NCI-H1930 (cell line): ENCODE measurements at regions not wholly inside any gene's neighbourhood (a gene's known extent, or its start where the extent isn't known, plus 50 kb on each side); places are given as distances from the start of the nearest gene placed in this dataset.
"Not testable (repeated sequence)": the region's sequence is repeated elsewhere in the genome, so short reads cannot be mapped to it uniquely, and the experiment has no call there.

Experiments used
- DNase-seq, 2 experiments: peaks; one replicate each; lab custom pipeline; 2025; lab: John Stamatoyannopoulos, UW

GRCh38 chr4:187666697-187667494, 328.7 kb upstream of the ZFP42 start:
- no peak for DNase-seq

DNA sequence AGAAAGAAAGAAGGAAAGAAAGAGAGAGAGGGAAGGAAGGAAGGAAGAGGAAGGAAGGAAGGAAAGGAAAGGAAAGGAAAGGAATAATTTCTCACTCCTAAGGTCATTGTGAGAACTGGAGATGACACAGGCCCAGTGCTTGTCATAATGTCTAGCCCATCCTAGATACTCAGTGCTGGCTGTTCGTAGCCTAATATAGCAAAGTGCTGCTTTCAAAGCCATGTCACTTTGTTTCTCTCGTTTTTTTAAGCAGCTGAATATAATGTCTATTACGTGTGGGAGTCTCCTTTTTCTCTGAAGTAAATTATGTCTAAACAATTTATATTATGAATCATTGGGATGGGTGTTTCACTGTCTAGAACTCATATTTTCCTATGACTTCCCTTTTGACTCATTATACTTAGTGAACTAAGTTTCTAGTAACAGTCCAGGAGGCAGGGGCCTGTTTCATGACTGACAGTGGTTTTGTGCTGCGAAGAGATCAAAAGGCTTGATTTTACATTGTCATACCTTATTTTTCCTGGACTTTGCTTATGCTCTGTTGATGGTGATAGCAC, 327.0 kb upstream of the ZFP42 start:
- no peak for DNase-seq

GRCh38 chr4:187671521-187671920, 324.1 kb upstream of the ZFP42 start:
- DNase-seq = not testable (repeated sequence)

DNA sequence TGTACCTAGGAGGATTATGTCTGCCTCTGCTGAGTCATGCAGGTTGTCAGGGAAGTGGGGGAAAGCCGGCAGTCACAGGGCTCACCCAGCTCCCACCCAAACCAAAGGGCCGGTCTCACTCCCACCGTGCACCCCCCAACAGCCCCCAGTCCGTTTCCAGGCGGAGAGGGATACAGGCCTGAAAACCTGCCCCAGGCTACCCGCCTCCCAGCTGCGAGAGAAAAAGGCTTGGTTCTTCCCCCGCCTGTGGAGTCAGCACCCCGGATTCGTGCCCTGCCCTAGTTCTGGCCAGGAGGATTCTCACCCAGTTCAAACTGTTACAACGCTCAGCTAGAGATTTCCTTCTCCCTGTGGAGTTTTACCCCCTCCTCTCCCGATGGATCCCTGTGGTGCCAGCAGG, 323.6 kb upstream of the ZFP42 start:
- DNase-seq = not testable (repeated sequence)

DNA sequence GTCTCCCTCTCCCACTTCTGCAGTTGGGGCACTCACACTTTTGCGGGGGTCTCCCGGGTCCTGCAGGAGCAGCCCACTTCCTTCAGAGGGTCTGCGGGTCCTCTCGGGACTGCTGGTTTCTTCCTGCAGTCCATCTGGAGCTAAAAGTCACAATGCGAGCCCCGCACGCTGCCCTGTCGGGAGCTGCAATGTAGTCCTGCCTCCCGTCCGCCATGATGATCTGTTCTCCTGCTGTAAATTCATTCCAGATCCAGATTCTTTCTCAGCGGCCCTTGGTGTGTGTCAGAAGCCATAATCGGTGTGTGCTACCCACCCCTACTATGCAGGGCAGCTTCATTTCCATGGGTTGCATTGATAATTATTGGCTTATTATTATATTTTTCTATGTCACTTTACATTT, 323.0 kb upstream of the ZFP42 start:
- DNase-seq = not testable (repeated sequence)

DNA sequence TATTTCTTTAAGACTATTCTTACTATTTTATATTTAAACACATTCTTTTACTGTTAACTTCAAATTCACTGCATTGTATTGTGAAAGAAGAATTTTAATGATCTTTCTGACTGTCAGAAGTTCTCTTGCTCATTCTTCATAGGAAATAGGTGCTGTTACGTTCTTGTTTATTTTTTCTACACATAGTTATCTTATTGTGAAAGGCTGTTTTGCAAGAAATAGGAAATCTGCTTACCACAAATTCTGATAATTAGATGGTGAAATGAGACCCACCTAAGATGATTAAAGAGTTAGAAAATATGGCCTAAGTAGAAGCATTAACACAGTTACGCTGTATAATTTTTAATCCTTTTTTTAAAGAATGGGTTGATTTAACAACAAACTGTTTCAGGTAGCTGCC, 316.1 kb upstream of the ZFP42 start:
- DNase-seq = no peak

DNA sequence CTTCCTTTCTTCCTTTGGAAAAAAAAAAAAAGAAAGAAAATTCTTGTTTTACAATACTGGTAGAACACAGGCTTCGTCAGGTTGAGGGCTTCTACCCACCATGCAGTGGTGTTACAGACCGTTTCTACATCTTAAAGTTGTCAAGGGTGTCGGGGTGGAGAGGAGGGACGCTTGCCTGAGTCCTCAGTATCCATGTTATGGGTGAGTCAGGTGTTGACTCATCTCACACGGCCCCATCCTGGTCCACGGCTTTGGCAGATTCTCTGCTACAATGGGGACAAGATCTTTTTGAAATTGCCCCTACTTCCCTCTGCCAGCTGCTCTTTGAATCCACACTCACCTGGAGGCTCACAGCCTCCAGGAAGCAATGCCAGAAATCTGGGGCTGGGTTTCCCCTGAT, 310.3 kb upstream of the ZFP42 start:
- no peak for DNase-seq

GRCh38 chr4:187687697-187688096, 307.9 kb upstream of the ZFP42 start:
- DNase-seq = peak in 1 of 2 experiments; percentile 42

DNA sequence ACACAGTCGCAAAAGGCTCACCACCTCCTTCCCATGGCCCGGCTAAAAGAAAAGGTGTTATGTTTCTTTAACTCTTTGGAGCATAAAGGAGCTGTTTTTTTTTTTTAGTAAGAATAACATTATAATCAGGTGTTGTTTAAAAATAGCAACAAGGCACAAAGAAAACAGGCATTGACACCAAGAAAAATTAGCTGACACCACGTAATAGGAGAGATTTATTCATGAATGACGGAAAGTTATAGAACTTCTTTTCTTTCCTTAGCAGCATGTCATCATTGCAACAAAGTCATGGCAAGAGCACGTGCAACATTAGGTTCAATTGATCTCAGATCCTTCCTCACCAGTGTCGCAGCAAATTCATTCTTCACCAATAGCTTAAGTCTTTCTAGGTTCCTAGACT, 302.9 kb upstream of the ZFP42 start:
- no peak for DNase-seq

DNA sequence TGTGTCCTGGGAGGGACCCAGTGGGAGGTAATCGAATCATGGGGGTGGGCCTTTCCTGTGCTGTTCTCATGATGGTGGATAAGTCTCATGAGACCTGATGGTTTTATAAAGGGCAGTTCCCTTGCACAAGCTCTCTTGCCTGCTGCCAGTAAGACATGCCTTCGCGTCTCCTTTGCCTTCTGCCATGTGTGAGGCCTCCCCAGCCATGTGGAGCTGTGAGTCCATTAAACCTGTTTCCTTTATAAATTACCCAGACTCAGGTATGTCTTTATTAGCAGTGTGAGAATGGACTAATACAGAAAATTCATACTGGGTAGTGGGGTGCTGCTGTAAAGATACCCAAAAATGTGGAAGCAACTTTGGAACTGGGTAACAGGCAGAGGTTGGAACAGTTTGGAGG, 300.0 kb upstream of the ZFP42 start:
- DNase-seq = not testable (repeated sequence)

DNA sequence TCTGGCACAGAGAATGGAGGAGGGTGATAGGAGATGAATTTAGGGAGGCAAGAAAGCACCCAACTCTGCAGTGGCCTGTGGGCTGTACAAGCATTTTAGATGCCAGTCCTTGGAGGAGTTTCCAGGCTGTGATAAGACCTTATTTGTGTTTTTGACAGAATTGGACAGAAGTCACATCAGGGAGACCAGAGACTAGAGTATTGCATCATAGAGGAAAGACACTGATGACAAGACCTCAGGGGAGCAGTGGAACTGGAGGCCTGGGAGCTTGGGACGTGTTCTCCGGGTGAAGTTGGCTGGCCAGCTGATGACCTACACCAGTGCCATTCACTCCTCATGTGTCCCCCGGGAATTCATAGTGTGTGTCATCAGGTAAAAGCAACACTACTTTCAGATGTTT, 284.0 kb upstream of the ZFP42 start:
- no peak for DNase-seq

DNA sequence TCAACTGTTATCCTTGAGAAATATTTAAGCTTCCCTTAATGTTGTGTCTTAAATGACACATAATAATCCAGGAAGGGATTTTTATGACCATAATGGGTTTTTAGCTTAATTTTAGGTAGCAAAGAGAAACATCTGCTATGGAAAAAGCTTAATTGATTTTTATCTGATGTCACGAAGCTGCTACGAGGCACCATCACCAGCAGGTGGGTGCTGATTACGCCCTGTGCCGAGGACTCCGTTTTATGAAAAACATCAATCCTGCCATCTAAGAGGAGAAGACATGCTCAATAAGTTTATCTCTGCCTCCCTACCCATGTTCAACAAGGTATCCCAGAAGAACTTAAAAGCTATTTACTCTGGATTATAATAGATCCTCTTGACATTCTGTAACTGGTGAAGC, 280.6 kb upstream of the ZFP42 start:
- no peak for DNase-seq

GRCh38 chr4:187715466-187715865, 280.1 kb upstream of the ZFP42 start:
- DNase-seq = no peak

GRCh38 chr4:187724456-187724855, 271.1 kb upstream of the ZFP42 start:
- DNase-seq = no peak

DNA sequence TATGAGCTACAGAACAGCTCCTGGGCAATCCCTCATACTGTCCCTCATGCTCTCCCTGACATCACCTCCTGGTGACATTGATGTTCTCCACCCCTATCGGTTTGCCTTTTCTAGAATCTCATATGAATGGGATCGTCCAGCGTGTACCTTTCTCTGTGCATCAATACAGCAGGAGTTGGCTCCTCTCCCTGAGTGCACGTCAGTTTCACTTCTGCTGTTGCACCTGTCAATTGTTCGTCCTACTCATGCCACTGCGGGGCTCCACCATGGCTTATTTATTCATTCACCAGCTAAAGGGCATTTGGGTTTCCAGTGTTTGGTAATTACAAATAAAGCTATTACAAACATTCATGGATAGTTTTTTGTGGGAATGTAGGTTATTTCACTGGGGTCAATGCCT, 269.1 kb upstream of the ZFP42 start:
- DNase-seq = no peak

DNA sequence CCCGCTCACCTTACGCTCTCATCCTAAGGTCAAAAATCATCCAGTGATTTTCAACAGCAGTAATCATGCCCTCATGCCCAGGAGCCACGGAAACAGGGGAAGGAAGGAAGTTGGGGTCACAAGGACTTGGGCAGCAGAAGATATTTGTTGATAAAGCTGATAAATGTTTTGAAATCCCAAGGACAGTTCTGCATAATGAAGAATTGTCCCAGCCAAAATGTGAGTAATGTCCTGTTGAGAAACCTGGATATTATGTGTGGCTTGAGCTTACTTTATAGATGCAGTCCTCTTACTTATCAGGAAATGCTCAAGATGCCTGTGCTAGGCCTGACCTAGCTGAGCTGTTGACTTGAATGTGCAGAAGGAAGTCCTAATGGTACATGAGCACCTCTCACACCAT, 263.0 kb upstream of the ZFP42 start:
- DNase-seq = no peak

DNA sequence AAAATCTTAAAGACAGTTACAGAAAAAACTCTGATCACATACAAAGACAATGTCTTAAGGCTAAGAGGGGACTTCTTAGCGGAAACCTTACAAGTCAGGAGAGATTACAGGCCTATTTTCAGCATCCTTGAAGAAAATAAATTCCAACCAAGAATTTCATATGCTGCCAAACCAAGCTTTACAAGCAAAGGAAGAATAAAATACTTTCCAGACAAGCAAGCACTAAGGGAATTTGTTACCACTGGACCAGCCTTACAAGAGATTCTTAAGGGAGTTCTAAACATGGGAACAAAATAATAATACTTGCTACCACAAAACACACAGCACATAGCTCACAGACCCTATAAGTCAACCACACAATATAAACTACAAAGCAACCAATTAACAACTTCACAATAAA, 255.8 kb upstream of the ZFP42 start:
- DNase-seq = no peak

DNA sequence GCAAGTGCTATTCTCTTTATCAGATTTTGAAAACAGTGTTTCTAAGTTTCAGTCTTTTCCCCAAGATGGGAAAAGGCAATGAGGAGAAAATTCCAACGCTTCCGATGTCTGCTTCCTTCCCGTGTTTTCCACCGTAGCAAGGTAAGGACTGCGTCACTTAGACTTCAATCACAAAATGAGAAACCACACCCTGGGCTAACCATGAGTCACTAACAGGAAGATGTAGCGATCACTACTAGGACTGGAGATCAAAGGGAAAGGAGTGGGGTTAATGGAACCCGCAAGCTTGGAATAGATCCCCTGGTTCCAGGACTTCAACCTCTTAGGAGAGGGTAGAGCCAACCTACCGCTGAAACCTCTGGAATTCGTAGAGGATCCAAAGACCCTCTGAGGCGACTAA, 250.7 kb upstream of the ZFP42 start:
- no peak for DNase-seq

GRCh38 chr4:187750652-187751051, 244.9 kb upstream of the ZFP42 start:
- not testable (repeated sequence) for DNase-seq

DNA sequence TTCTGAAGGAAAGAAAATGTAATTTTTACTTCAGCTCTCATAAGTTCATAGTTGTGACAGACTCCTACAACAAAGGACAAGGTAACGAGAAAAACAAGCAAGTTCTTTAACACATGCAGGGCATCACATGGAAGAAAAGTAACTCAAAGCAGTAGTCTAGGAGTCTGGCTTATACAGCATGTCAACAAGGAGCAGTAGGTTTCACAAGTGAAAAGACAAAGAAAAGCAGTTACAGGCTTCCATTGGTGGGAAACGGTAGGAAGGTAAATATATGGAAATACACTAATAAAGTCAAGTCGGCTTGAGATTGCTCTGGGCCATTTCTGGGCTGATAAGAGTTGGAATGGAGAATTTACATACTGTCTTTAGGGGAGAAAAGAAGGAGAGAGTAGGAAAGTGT, 228.4 kb upstream of the ZFP42 start:
- no peak for DNase-seq

DNA sequence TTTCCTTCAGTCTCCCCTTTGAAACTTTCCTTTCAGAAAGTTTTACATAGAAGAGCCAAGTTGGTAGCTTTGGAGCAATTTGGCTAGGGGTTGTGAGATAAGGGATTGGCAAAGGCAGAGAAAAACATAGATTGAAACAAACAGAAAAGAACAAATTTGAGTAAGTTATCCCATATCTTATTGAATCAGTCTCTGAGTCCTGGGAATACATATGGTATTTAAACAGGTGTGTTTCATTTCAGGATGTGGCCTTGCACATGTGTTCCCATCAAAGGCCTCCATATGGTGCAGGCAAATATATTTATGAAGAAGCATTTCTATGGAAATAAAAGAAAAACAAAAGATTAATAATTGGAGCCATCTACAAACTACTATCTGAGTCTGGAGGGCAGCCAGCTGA, 227.9 kb upstream of the ZFP42 start:
- DNase-seq = no peak

DNA sequence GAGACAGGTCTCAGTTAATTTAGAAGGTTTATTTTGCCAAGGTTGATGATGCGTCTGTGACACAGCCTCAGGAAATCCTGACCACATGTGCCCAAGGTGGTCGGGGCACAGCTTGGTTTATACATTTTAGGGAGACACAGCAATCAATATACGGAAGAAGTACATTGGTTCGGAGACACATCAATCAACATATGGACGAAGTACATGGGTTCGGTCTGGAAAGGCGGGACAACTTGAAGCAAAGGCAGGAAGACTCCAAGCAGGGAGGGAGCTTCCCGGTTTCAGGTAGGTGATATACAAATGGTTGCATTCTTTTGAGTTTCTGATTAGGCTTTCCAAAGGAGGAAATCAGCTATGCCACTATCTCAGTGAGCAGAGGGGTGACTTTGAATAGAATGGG, 225.2 kb upstream of the ZFP42 start:
- DNase-seq = no peak

DNA sequence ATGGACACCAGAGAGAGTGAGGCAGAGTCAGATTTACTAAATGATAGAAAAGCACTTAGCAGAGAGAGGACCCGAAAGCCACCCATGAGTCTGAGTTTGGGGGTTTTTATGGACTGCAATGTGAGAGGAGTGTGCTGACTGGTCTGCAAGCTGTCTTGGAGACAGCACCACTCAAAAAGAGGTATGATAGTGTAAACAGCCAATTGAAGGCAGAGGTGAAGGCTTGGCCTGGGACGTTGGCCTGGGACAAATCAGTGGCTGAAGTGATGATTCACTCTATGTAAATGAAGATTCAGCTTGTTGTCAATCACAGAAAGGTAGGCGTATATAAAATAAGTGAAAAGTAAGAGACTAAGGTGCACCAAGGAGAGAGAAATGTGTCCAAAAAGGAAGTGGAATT, 217.6 kb upstream of the ZFP42 start:
- DNase-seq = no peak

DNA sequence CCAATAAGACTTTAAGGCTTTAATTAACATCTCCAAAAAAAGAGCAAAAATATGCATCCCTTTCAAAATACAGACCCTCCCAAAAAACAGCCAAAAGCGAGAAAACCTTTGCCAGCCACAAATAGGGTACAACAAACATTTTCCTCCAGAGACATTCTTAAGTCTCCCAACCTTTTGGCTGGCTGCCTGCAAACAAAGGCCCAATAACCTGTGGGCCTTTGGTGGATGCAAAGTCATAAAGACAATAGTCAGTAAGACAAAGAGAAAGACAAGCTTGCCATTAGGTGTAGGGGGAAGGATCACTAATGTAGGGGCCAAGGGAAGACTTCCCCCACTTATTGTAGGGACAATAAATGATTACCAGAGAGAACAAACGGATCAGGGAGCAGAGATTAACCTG, 215.5 kb upstream of the ZFP42 start:
- DNase-seq = no peak
